CD14-positive monocyte (primary cell): ENCODE measurements at regions not wholly inside any gene's neighbourhood (a gene's known extent, or its start where the extent isn't known, plus 50 kb on each side); places are given as distances from the start of the nearest gene placed in this dataset.

Experiments
- DNase-seq, 3 donors: peaks; one replicate each; pipeline ENCODE4 v3.0.0-alpha.2; 2011 to 2022
- H2AFZ ChIP-seq: 2 replicates; pipeline ENCODE4 v1.6.0; 2012; ENCODE audit warnings: mild to moderate bottlenecking, low read depth, low read length, inconsistent platforms; ENCODE audit not compliant: insufficient read depth, poor library complexity, severe bottlenecking
- H3K27ac ChIP-seq, 2 donors: 1 replicate in 1 of 2; 2 replicates in 1 of 2; pipeline ENCODE4 v1.5.1; 2012 to 2013; ENCODE audit warnings: low read length in 2 of 2, control low read depth in 1 of 2, inconsistent platforms in 1 of 2, low read depth in 1 of 2, mild to moderate bottlenecking in 1 of 2
- H3K27me3 ChIP-seq, 2 donors: one replicate each; pipeline versions ENCODE4 v1.6.0 to v1.6.1; 2011 to 2013; ENCODE audit warnings: low read length in 2 of 2; ENCODE audit not compliant: control insufficient read depth in 2 of 2, insufficient read depth in 2 of 2
- H3K36me3 ChIP-seq, 2 donors: replicated peaks in 1 of 2; 1 replicate in 1 of 2; 2 replicates in 1 of 2; pipeline versions ENCODE4 v1.5.1 to v1.6.1; 2012 to 2013; ENCODE audit warnings: low read length in 2 of 2, control low read depth in 1 of 2, inconsistent platforms in 1 of 2, mild to moderate bottlenecking in 1 of 2; ENCODE audit not compliant: insufficient read depth in 2 of 2, control insufficient read depth in 1 of 2
- H3K4me1 ChIP-seq, 2 donors: 1 replicate in 1 of 2; 2 replicates in 1 of 2; pipeline versions ENCODE4 v1.5.1 to v1.6.1; 2012 to 2013; ENCODE audit warnings: low read length in 2 of 2, control low read depth in 1 of 2, inconsistent platforms in 1 of 2, mild to moderate bottlenecking in 1 of 2, moderate library complexity in 1 of 2; ENCODE audit not compliant: insufficient read depth in 2 of 2, control insufficient read depth in 1 of 2
- H3K4me2 ChIP-seq: replicated peaks from 2 replicates; pipeline ENCODE3; 2012; ENCODE audit warnings: low read length, moderate library complexity, mild to moderate bottlenecking; ENCODE audit not compliant: poor library complexity, severe bottlenecking; ENCODE audit errors: extremely low read depth
- H3K4me3 ChIP-seq, 3 experiments: fragments of 200-600 bp in 1 of 3; sonication (generic) in 1 of 3; replicated peaks in 1 of 3; 1 replicate in 2 of 3; 2 replicates in 1 of 3; pipeline ENCODE4 v1.5.1; 2011 to 2013; ENCODE audit warnings: low read length in 3 of 3, mild to moderate bottlenecking in 3 of 3, control low read depth in 2 of 3, low read depth in 2 of 3, inconsistent platforms in 1 of 3, moderate library complexity in 1 of 3
- H3K79me2 ChIP-seq: 2 replicates; pipeline ENCODE4 v1.6.0; 2012; ENCODE audit warnings: mild to moderate bottlenecking, control low read depth, inconsistent platforms, low read length, moderate library complexity; ENCODE audit not compliant: insufficient read depth
- H3K9ac ChIP-seq: 2 replicates; pipeline ENCODE4 v1.6.0; 2017; ENCODE audit warnings: low read length, mild to moderate bottlenecking; ENCODE audit not compliant: insufficient read depth, poor library complexity, severe bottlenecking
- H3K9me3 ChIP-seq, 2 donors: replicated peaks in 1 of 2; 1 replicate in 1 of 2; 2 replicates in 1 of 2; pipeline versions ENCODE4 v1.5.1 to v1.6.1; 2012 to 2013; ENCODE audit warnings: low read length in 2 of 2, control low read depth in 1 of 2; ENCODE audit not compliant: control insufficient read depth in 1 of 2, insufficient read depth in 1 of 2
- H4K20me1 ChIP-seq: 2 replicates; pipeline ENCODE4 v1.6.0; 2012; ENCODE audit warnings: mild to moderate bottlenecking, low read length, control low read depth, moderate library complexity; ENCODE audit not compliant: insufficient read depth
- H3K27ac Mint-ChIP-seq, 7 donors: one replicate each; pipeline ENCODE4 v1.8.0; 2020; ENCODE audit warnings: mild to moderate bottlenecking in 7 of 7, mixed read lengths in 7 of 7, moderate library complexity in 6 of 7, inconsistent platforms in 2 of 7
- H3K27me3 Mint-ChIP-seq, 3 donors: one replicate each; pipeline ENCODE4 v1.8.0; 2021 to 2022; ENCODE audit warnings: low read depth in 3 of 3, mild to moderate bottlenecking in 3 of 3, mixed read lengths in 3 of 3, moderate library complexity in 3 of 3, inconsistent platforms in 1 of 3
- H3K36me3 Mint-ChIP-seq, 2 donors: one replicate each; pipeline ENCODE4 v1.8.0; 2020; ENCODE audit warnings: mixed read lengths in 2 of 2, inconsistent platforms in 1 of 2, mild to moderate bottlenecking in 1 of 2
- H3K4me1 Mint-ChIP-seq: one replicate; pipeline ENCODE4 v1.8.0; 2020; ENCODE audit warnings: mild to moderate bottlenecking, mixed read lengths
- H3K4me3 Mint-ChIP-seq, 2 donors: one replicate each; pipeline ENCODE4 v1.8.0; 2020; ENCODE audit warnings: mild to moderate bottlenecking in 2 of 2, mixed read lengths in 2 of 2, moderate library complexity in 1 of 2
- H3K9me3 Mint-ChIP-seq, 7 donors: one replicate each; pipeline ENCODE4 v1.8.0; 2020 to 2022; ENCODE audit warnings: mixed read lengths in 7 of 7, mild to moderate bottlenecking in 6 of 7, moderate library complexity in 6 of 7, inconsistent platforms in 2 of 7
- WGBS: methylation state at CpG from one replicate; pipeline ENCODE4 v1.1.5; 2013; ENCODE audit warnings: missing lambda C conversion rate; ENCODE audit not compliant: insufficient coverage; 5-methylcytosine and 5-hydroxymethylcytosine counted together
- intact Hi-C, 2 donors: fragments of 100-400 bp; cut with micrococcal nuclease; formaldehyde crosslinking; loops; one replicate each; pipeline versions ENCODE4 v1.15.0 to v1.15.1; 2023
- TF ChIP-seq, protein P1 (sequence below): fragments of 200-600 bp; IDR thresholded peaks from one replicate; pipeline ENCODE4 v1.8.0; 2022; ENCODE audit warnings: antibody characterized with exemption, mild to moderate bottlenecking

GRCh38 chr1:218024211-218024720 lies 260.8 kb upstream of the RRP15 start:
- no peaks in the 10 kb centered on the region for H3K27me3 ChIP-seq
- no peaks in the 10 kb centered on the region for H4K20me1 ChIP-seq
- DNase-seq, result no peak
- Mint-ChIP-seq H3K4me1 (no peaks in the 10 kb centered on the region), H3K27me3 (no peaks in the 10 kb centered on the region), H3K27ac (no peak overlapping the region), H3K4me3 (no peak overlapping the region), H3K36me3 (no peaks in the 10 kb centered on the region), H3K9me3 (peaks cover 0 to 22% (median 3%) of the 10 kb centered on the region in 7 donors)
- H3K9ac ChIP-seq, result no peak overlapping the region
- no peaks in the 10 kb centered on the region for H3K4me1 ChIP-seq
- H3K36me3 ChIP-seq, result no peaks in the 10 kb centered on the region
- no peaks in the 10 kb centered on the region for H3K79me2 ChIP-seq
- H3K4me3 ChIP-seq, result no peak overlapping the region
- H3K9me3 ChIP-seq, result peaks cover 4 to 12% of the 10 kb centered on the region in 2 donors
- TF ChIP-seq, protein P1, sequence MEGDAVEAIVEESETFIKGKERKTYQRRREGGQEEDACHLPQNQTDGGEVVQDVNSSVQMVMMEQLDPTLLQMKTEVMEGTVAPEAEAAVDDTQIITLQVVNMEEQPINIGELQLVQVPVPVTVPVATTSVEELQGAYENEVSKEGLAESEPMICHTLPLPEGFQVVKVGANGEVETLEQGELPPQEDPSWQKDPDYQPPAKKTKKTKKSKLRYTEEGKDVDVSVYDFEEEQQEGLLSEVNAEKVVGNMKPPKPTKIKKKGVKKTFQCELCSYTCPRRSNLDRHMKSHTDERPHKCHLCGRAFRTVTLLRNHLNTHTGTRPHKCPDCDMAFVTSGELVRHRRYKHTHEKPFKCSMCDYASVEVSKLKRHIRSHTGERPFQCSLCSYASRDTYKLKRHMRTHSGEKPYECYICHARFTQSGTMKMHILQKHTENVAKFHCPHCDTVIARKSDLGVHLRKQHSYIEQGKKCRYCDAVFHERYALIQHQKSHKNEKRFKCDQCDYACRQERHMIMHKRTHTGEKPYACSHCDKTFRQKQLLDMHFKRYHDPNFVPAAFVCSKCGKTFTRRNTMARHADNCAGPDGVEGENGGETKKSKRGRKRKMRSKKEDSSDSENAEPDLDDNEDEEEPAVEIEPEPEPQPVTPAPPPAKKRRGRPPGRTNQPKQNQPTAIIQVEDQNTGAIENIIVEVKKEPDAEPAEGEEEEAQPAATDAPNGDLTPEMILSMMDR, result no peak
- 61% methylated on average over 2 of the region's 2 CpGs for WGBS
- H3K4me2 ChIP-seq, result no peak overlapping the region
- intact Hi-C loops, result no loop called here
- no peak overlapping the region for H3K27ac ChIP-seq
- H2AFZ ChIP-seq, result no peak overlapping the region

DNA sequence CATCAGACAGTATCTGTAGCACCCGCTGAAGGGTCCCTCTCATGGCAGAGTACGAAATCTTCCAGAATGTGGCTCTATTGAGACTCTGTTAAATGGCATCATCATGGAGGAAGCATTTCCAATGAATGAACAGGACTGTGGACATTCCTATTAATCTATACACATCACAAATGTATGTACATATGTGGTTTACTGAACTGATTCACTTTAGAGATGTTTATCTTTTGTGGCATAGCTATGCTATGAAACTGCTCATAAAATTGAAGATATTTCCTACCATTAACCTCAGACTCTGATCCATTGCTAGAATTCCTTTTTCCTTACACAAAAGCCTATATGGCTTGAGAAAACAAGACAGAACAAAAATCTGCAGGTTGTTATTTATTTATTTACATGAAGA lies 259.6 kb upstream of the RRP15 start:
- H3K27me3 Mint-ChIP-seq, result no peaks in the 10 kb centered on the region
- no peak overlapping the region for H3K27ac ChIP-seq
- peaks cover 4 to 7% of the 10 kb centered on the region in 2 donors for H3K9me3 ChIP-seq
- no peaks in the 10 kb centered on the region for H3K4me1 Mint-ChIP-seq
- no peak overlapping the region for H3K9ac ChIP-seq
- no peaks in the 10 kb centered on the region for H4K20me1 ChIP-seq
- H3K79me2 ChIP-seq, result no peaks in the 10 kb centered on the region
- H3K36me3 Mint-ChIP-seq, result no peaks in the 10 kb centered on the region
- no peak for DNase-seq
- no peak overlapping the region for H3K4me3 ChIP-seq
- no CpG with 5 or more reads among the region's 2 CpGs for WGBS
- no peak overlapping the region for H3K27ac Mint-ChIP-seq
- no peaks in the 10 kb centered on the region for H3K36me3 ChIP-seq
- no peak overlapping the region for H2AFZ ChIP-seq
- intact Hi-C loops, result no loop called here
- no peak overlapping the region for H3K4me2 ChIP-seq
- TF ChIP-seq, protein P1, result no peak
- H3K4me3 Mint-ChIP-seq, result no peak overlapping the region
- no peaks in the 10 kb centered on the region for H3K4me1 ChIP-seq
- H3K27me3 ChIP-seq, result no peaks in the 10 kb centered on the region
- H3K9me3 Mint-ChIP-seq, result peaks cover 0 to 15% (median 3%) of the 10 kb centered on the region in 7 donors
